SU-DHL-6 (cell line): ENCODE measurements at regions not wholly inside any gene's neighbourhood (a gene's known extent, or its start where the extent isn't known, plus 50 kb on each side); places are given as distances from the start of the nearest gene placed in this dataset.

Experiments
- H2AFZ ChIP-seq: fragments of 200-600 bp; sonication (generic); 2 replicates; pipeline ENCODE4 v1.6.1; 2014; ENCODE audit warnings: low read depth, mild to moderate bottlenecking, moderate library complexity, mixed read lengths, antibody characterized with exemption, low read length; ENCODE audit not compliant: severe bottlenecking
- H3F3A ChIP-seq: fragments of 200-600 bp; shearing (Covaris generic); 2 replicates; pipeline ENCODE4 v1.6.0; 2016; ENCODE audit warnings: antibody characterized with exemption, mild to moderate bottlenecking; ENCODE audit not compliant: insufficient read depth
- H3K27ac ChIP-seq: fragments of 200-600 bp; sonication (generic); 2 replicates; pipeline ENCODE4 v1.5.1; 2016; ENCODE audit warnings: low read depth, mild to moderate bottlenecking, low read length, moderate library complexity, mixed read lengths
- H3K27me3 ChIP-seq: fragments of 200-600 bp; sonication (generic), shearing (Covaris generic); 2 replicates; pipeline ENCODE4 v1.6.0; 2014; ENCODE audit warnings: mild to moderate bottlenecking, low read length
- H3K36me3 ChIP-seq: fragments of 200-600 bp; sonication (generic); 2 replicates; pipeline ENCODE4 v1.6.1; 2014; ENCODE audit warnings: mild to moderate bottlenecking, low read length, mixed read lengths
- H3K4me2 ChIP-seq: fragments of 300-600, 200-600 bp; shearing (Covaris generic), sonication (generic); 2 replicates; pipeline ENCODE4 v1.6.0; 2014; ENCODE audit warnings: low read length, low read depth, mild to moderate bottlenecking; ENCODE audit not compliant: poor library complexity, severe bottlenecking
- H3K4me3 ChIP-seq: fragments of 200-600 bp; sonication (generic); 2 replicates; pipeline ENCODE4 v1.5.1; 2014; ENCODE audit warnings: antibody characterized with exemption, low read length, mild to moderate bottlenecking, mixed read lengths; ENCODE audit not compliant: insufficient read depth, poor library complexity, severe bottlenecking
- H3K79me2 ChIP-seq: fragments of 200-600 bp; sonication (generic); 2 replicates; pipeline ENCODE4 v1.6.1; 2014; ENCODE audit warnings: mild to moderate bottlenecking, low read length, moderate library complexity; ENCODE audit not compliant: insufficient read depth
- H3K9ac ChIP-seq: fragments of 200-600 bp; sonication (generic); 2 replicates; pipeline ENCODE4 v1.7.0; 2014; ENCODE audit warnings: mild to moderate bottlenecking, low read length
- H3K9me2 ChIP-seq: fragments of 200-600 bp; sonication (generic); replicated peaks from 2 replicates; pipeline ENCODE4 v1.6.1; 2014; ENCODE audit warnings: low read length; ENCODE audit not compliant: insufficient read depth
- H3K9me3 ChIP-seq: fragments of 200-600 bp; sonication (generic); 2 replicates; pipeline ENCODE4 v1.6.1; 2014; ENCODE audit warnings: low read length, mixed read lengths; ENCODE audit not compliant: insufficient read depth
- H4K20me1 ChIP-seq: fragments of 200-600 bp; sonication (generic); 2 replicates; pipeline ENCODE4 v1.6.1; 2014; ENCODE audit warnings: low read depth, mild to moderate bottlenecking, antibody characterized with exemption, low read length, moderate library complexity, mixed read lengths
- EZH2phosphoT487 ChIP-seq: fragments of 200-600 bp; sonication (generic), shearing (Covaris generic); conservative IDR thresholded peaks from 2 replicates; pipeline ENCODE4 v1.6.1; 2018; ENCODE audit warnings: mild to moderate bottlenecking, antibody characterized with exemption, low read length, moderate library complexity, mixed read lengths
- TF ChIP-seq, protein P1 (sequence below): fragments of 200-600 bp; sonication (generic); IDR thresholded peaks from one replicate; pipeline ENCODE4 v1.5.1; 2017; ENCODE audit warnings: antibody characterized with exemption, mild to moderate bottlenecking, low read length, moderate library complexity; ENCODE audit not compliant: insufficient read depth, poor library complexity, severe bottlenecking

- TF ChIP-seq, protein P1, sequence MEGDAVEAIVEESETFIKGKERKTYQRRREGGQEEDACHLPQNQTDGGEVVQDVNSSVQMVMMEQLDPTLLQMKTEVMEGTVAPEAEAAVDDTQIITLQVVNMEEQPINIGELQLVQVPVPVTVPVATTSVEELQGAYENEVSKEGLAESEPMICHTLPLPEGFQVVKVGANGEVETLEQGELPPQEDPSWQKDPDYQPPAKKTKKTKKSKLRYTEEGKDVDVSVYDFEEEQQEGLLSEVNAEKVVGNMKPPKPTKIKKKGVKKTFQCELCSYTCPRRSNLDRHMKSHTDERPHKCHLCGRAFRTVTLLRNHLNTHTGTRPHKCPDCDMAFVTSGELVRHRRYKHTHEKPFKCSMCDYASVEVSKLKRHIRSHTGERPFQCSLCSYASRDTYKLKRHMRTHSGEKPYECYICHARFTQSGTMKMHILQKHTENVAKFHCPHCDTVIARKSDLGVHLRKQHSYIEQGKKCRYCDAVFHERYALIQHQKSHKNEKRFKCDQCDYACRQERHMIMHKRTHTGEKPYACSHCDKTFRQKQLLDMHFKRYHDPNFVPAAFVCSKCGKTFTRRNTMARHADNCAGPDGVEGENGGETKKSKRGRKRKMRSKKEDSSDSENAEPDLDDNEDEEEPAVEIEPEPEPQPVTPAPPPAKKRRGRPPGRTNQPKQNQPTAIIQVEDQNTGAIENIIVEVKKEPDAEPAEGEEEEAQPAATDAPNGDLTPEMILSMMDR: no peak
- no peak for TF ChIP-seq EZH2phosphoT487
- Histone ChIP-seq H3K4me2 (no peak overlapping the region), H3K9ac (no peak overlapping the region), H3K79me2 (no peaks in the 10 kb centered on the region), H3K9me3 (no peaks in the 10 kb centered on the region), H3K9me2 (no peaks in the 10 kb centered on the region), H3K36me3 (no peaks in the 10 kb centered on the region), H3K27ac (no peak overlapping the region), H3F3A (no peaks in the 10 kb centered on the region), H3K4me3 (no peak overlapping the region), H3K27me3 (no peaks in the 10 kb centered on the region), H2AFZ (no peak overlapping the region), H4K20me1 (no peaks in the 10 kb centered on the region)
Measured at GRCh38 chr18:8462651-8463185, 146.5 kb upstream of the RAB12 start.

- Histone ChIP-seq H4K20me1 (no peaks in the 10 kb centered on the region), H3K9me3 (no peaks in the 10 kb centered on the region), H3K9me2 (no peaks in the 10 kb centered on the region), H3K27ac (no peak overlapping the region), H3K4me3 (no peak overlapping the region), H3K36me3 (no peaks in the 10 kb centered on the region), H2AFZ (no peak overlapping the region), H3F3A (no peaks in the 10 kb centered on the region), H3K4me2 (no peak overlapping the region), H3K79me2 (no peaks in the 10 kb centered on the region), H3K9ac (no peak overlapping the region), H3K27me3 (no peaks in the 10 kb centered on the region)
- TF ChIP-seq, protein P1: no peak
- TF ChIP-seq EZH2phosphoT487: no peak
Measured at GRCh38 chr18:8463791-8464190, 145.4 kb upstream of the RAB12 start.

GRCh38 chr18:8468191-8468590 lies 141.0 kb upstream of the RAB12 start:
- H3K27ac ChIP-seq: no peak overlapping the region
- H3K79me2 ChIP-seq: no peaks in the 10 kb centered on the region
- H3K27me3 ChIP-seq: no peaks in the 10 kb centered on the region
- no peaks in the 10 kb centered on the region for H3K9me3 ChIP-seq
- no peaks in the 10 kb centered on the region for H4K20me1 ChIP-seq
- H3K9me2 ChIP-seq: no peaks in the 10 kb centered on the region
- H2AFZ ChIP-seq: no peak overlapping the region
- no peak overlapping the region for H3K4me3 ChIP-seq
- no peaks in the 10 kb centered on the region for H3F3A ChIP-seq
- H3K9ac ChIP-seq: no peak overlapping the region
- H3K36me3 ChIP-seq: no peaks in the 10 kb centered on the region
- TF ChIP-seq, protein P1: no peak
- TF ChIP-seq EZH2phosphoT487: no peak
- H3K4me2 ChIP-seq: no peak overlapping the region
